Lung (tissue), 11 donors: ENCODE measurements at regions not wholly inside any gene's neighbourhood (a gene's known extent, or its start where the extent isn't known, plus 50 kb on each side); places are given as distances from the start of the nearest gene placed in this dataset.

ENCODE experiments used
- ATAC-seq: fragments of 200-7000 bp; cut with Tn5 transposase; one replicate; pipeline ENCODE4 v1.9.1; 2020; ENCODE audit warnings: moderate number of reproducible peaks; ENCODE audit not compliant: insufficient read depth, low FRiP score
- DNase-seq, 3 donors: peaks; one replicate each; pipeline ENCODE4 v3.0.0-alpha.2; 2013 to 2017
- H3K27ac ChIP-seq, 2 donors: one replicate each; pipeline ENCODE4 v1.5.1; 2013; ENCODE audit warnings: mild to moderate bottlenecking in 2 of 2, moderate library complexity in 2 of 2, control low read depth in 1 of 2, inconsistent platforms in 1 of 2, low read depth in 1 of 2, low read length in 1 of 2
- H3K27me3 ChIP-seq, 3 donors: one replicate each; pipeline ENCODE4 v1.5.1; 2013; ENCODE audit warnings: low read length in 2 of 3; ENCODE audit not compliant: control insufficient read depth in 3 of 3, insufficient read depth in 3 of 3
- H3K36me3 ChIP-seq, 4 donors: one replicate each; pipeline ENCODE4 v1.5.1; 2013; ENCODE audit warnings: low read length in 4 of 4, mild to moderate bottlenecking in 1 of 4, moderate library complexity in 1 of 4; ENCODE audit not compliant: control insufficient read depth in 4 of 4, insufficient read depth in 4 of 4
- H3K4me1 ChIP-seq, 5 donors: one replicate each; pipeline ENCODE4 v1.5.1; 2013; ENCODE audit warnings: low read length in 5 of 5, mild to moderate bottlenecking in 2 of 5, moderate library complexity in 1 of 5; ENCODE audit not compliant: control insufficient read depth in 5 of 5, insufficient read depth in 5 of 5
- H3K4me3 ChIP-seq: one replicate; pipeline ENCODE4 v1.5.1; 2013; ENCODE audit warnings: mild to moderate bottlenecking, control low read depth, moderate library complexity
- H3K9ac ChIP-seq, 2 donors: one replicate each; pipeline ENCODE4 v1.5.1; 2013; ENCODE audit warnings: low read length in 2 of 2, control low read depth in 1 of 2; ENCODE audit not compliant: insufficient read depth in 1 of 2
- H3K9me3 ChIP-seq, 4 donors: one replicate each; pipeline ENCODE4 v1.5.1; 2013; ENCODE audit warnings: low read length in 3 of 4, mild to moderate bottlenecking in 1 of 4, moderate library complexity in 1 of 4; ENCODE audit not compliant: control insufficient read depth in 4 of 4, insufficient read depth in 3 of 4
- CTCF ChIP-seq: IDR thresholded peaks from 2 replicates; pipeline ENCODE4 v1.5.1; 2012; ENCODE audit warnings: mild to moderate bottlenecking; ENCODE audit errors: control extremely low read depth, extremely low read depth
- WGBS, 2 donors: extraction: QIAGEN DNeasy Blood & Tissue Kit; methylation state at CpG; one replicate each; pipeline ENCODE4 v1.1.7; 2013; 5-methylcytosine and 5-hydroxymethylcytosine counted together
- donor health status: control.
- donor health status: control.
- donor health status: Bipolar disorder and iron deficiency.
- donor health status: healthy.
- donor health status: DM: yes; HTN: yes; CAD: no.

DNA sequence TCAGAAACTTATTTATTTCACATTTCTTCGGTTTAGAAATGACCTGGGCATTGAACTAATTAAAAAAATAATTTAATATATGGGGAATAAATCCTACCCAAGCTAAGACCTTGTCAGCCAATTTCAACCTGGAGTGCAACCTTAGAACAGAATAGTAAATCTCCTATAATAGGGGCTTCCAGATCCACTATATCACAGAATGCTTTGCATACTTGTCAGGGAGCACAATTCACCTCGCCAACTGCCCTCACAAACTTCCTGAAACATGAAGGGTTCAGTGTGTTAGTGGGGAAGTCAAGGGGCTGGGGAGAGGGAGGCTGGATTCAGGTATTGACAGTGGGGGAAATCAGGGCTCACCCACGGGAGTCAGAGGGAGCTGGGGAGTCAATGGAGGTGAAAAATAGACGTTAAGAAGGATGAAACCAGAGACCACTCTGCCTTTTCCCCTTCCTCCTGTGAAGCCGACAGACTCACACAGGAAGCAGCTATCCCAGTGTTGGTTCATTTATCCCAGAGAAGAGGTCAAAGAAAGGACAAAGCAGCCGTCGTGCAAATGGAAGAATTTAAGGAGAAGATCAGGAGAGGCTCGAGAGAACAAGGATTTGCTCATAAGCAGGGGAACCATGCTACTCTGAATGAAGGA, 453.3 kb downstream of the NUF2 start:
- Histone ChIP-seq H3K9me3 (peaks cover 0 to 7% (median 0%) of the 10 kb centered on the region in 4 donors), H3K4me3 (no peak overlapping the region), H3K9ac (no peak overlapping the region), H3K27ac (no peak overlapping the region), H3K4me1 (peaks cover 0 to 6% (median 0%) of the 10 kb centered on the region in 5 donors), H3K36me3 (no peaks in the 10 kb centered on the region), H3K27me3 (no peaks in the 10 kb centered on the region)
- no peak for TF ChIP-seq CTCF
- DNase-seq, result peak in 2 of 3 donors; percentile 45 to 56
- WGBS, 2 donors, result 33 to 38% methylated on average over 8 of the region's 8 CpGs
- ATAC-seq, result no peak

GRCh38 chr1:163777205-163777604, 455.5 kb downstream of the NUF2 start:
- peaks cover 0 to 6% (median 0%) of the 10 kb centered on the region in 5 donors for H3K4me1 ChIP-seq
- no peaks in the 10 kb centered on the region for H3K27me3 ChIP-seq
- H3K9ac ChIP-seq, result no peak overlapping the region
- no peaks in the 10 kb centered on the region for H3K36me3 ChIP-seq
- no peak overlapping the region for H3K4me3 ChIP-seq
- ATAC-seq (no peak), DNase-seq (no peak)
- TF ChIP-seq CTCF, result no peak
- H3K9me3 ChIP-seq, result peaks cover 0 to 7% (median 4%) of the 10 kb centered on the region in 4 donors
- H3K27ac ChIP-seq, result no peak overlapping the region

- H3K36me3 ChIP-seq, result no peaks in the 10 kb centered on the region
- no peaks in the 10 kb centered on the region for H3K4me1 ChIP-seq
- DNase-seq (no peak), ATAC-seq (no peak)
- no peak overlapping the region for H3K9ac ChIP-seq
- no peak for TF ChIP-seq CTCF
- no peak overlapping the region for H3K4me3 ChIP-seq
- H3K27me3 ChIP-seq, result no peaks in the 10 kb centered on the region
- H3K27ac ChIP-seq, result no peak overlapping the region
- H3K9me3 ChIP-seq, result peaks cover 0 to 7% (median 4%) of the 10 kb centered on the region in 4 donors
Measured at GRCh38 chr1:163781146-163781545, 459.4 kb downstream of the NUF2 start.
